Type B pancreatic cell (in vitro differentiated cells): ENCODE measurements at regions not wholly inside any gene's neighbourhood (a gene's known extent, or its start where the extent isn't known, plus 50 kb on each side); places are given as distances from the start of the nearest gene placed in this dataset.

Experiments used
- DNase-seq: peaks from one replicate; pipeline ENCODE4 v3.0.0; 2021; ENCODE audit warnings: mixed read lengths; ENCODE audit not compliant: unreplicated experiment; ENCODE audit errors: extremely low spot score
- H3K27ac Mint-ChIP-seq: 2 replicates; pipeline ENCODE4 v1.8.0; 2021; ENCODE audit warnings: mild to moderate bottlenecking, mixed read lengths
- H3K27me3 Mint-ChIP-seq: 2 replicates; pipeline ENCODE4 v1.8.0; 2021; ENCODE audit warnings: mixed read lengths
- H3K36me3 Mint-ChIP-seq: 2 replicates; pipeline ENCODE4 v1.8.0; 2021; ENCODE audit warnings: mixed read lengths
- H3K4me1 Mint-ChIP-seq: one replicate; pipeline ENCODE4 v1.8.0; 2021; ENCODE audit warnings: mixed read lengths; ENCODE audit not compliant: unreplicated experiment
- H3K4me3 Mint-ChIP-seq: 2 replicates; pipeline ENCODE4 v1.8.0; 2021; ENCODE audit warnings: mild to moderate bottlenecking, mixed read lengths
- H3K9me3 Mint-ChIP-seq: 2 replicates; pipeline ENCODE4 v1.8.0; 2021; ENCODE audit warnings: mixed read lengths
- TF ChIP-seq, protein P1 (sequence below): fragments of 200-600 bp; sonication (generic); conservative IDR thresholded peaks from 2 replicates; pipeline ENCODE4 v1.5.0; 2021; ENCODE audit warnings: antibody characterized with exemption, mild to moderate bottlenecking

DNA sequence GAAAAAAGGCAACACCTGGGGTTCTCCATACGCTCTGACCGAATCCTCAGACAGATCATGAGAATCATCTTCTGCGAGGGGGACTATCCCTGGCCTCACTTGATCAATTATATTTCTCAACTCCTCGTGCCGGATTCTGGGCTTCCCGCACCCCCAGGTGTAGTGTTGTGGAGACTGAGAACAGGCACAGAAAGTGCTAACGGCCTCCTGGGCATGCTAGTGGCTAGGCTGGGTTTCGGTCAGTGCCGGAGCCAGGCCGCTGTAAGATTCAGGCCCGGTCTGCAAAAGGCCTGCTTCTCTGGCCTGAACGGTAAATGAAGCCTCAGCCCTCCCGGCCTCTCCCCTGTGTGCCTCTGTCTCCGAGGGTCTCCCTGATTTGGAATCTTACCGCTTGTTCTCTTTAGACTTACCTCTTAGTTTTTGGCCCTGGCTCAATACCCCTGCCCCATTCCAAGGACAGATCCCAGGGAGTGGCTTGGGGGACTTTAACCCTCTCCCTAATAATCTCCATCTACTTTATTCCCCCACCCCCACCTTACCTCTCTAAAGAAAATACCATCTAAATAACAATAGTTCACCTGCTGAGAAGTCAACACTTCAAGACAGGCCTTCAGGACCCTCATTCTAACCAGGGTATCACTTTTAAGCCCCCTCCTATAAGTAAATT lies 79.0 kb upstream of the MEDAG start:
- TF ChIP-seq, protein P1, sequence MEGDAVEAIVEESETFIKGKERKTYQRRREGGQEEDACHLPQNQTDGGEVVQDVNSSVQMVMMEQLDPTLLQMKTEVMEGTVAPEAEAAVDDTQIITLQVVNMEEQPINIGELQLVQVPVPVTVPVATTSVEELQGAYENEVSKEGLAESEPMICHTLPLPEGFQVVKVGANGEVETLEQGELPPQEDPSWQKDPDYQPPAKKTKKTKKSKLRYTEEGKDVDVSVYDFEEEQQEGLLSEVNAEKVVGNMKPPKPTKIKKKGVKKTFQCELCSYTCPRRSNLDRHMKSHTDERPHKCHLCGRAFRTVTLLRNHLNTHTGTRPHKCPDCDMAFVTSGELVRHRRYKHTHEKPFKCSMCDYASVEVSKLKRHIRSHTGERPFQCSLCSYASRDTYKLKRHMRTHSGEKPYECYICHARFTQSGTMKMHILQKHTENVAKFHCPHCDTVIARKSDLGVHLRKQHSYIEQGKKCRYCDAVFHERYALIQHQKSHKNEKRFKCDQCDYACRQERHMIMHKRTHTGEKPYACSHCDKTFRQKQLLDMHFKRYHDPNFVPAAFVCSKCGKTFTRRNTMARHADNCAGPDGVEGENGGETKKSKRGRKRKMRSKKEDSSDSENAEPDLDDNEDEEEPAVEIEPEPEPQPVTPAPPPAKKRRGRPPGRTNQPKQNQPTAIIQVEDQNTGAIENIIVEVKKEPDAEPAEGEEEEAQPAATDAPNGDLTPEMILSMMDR, result no peak
- no peak for DNase-seq
- peaks cover 20% of the 10 kb centered on the region for H3K4me1 Mint-ChIP-seq
- no peak overlapping the region for H3K27ac Mint-ChIP-seq
- H3K9me3 Mint-ChIP-seq, result peaks cover 6% of the 10 kb centered on the region
- H3K36me3 Mint-ChIP-seq, result no peaks in the 10 kb centered on the region
- no peak overlapping the region for H3K4me3 Mint-ChIP-seq
- H3K27me3 Mint-ChIP-seq, result peaks cover 22% of the 10 kb centered on the region

DNA sequence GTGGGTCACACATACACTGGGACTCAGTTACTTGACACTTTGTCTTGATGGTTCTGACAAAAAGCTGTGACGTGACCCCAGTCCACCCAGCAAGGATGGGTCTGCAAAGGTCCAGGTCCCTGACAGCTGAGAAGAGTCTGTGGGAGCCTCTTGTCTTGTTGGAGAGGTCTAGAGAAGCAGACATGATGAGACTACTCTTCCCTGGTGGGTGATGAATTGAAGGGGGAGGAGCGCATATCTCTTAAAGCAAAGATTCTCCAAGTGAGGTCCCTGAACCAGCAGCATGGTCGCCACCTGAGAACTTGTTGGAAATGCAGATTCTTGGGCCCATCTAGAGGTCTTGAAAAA lies 78.5 kb upstream of the MEDAG start:
- peaks cover 19% of the 10 kb centered on the region for H3K4me1 Mint-ChIP-seq
- TF ChIP-seq, protein P1, result no peak
- no peak overlapping the region for H3K27ac Mint-ChIP-seq
- no peak for DNase-seq
- peaks cover 6% of the 10 kb centered on the region for H3K9me3 Mint-ChIP-seq
- no peak overlapping the region for H3K4me3 Mint-ChIP-seq
- H3K36me3 Mint-ChIP-seq, result no peaks in the 10 kb centered on the region
- H3K27me3 Mint-ChIP-seq, result peaks cover 22% of the 10 kb centered on the region

DNA sequence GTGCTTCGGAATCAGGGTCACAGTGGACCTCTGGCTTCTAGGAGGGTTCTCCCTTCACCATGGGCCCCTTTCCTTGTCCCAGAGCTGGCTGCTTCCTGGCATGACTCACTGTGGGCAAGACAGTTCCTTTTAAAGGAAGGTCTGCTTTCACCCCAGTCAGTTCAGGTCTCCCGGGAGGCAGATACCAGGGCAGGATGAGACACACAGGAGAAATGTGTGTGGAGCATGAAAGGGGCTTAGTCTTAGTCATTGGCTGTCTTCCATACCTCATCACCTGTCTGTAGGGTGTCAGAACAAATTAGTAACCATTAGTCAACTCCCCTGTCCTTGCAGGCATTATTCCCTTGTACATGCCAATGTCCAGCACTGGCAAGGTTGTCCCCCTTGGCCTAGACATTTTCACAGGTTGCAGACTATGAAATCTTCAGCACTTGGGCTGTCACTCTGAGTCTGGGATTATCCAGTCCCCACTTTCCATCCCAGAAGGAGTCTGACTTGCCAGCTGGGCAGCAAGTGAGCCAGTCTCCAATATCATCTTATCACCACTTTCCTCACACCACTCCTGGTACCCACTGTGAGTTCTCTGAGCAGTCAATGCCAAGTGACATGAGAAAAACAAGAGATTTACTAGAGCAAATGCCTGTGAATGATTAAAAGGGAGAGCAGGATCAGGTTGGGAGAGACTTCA lies 76.8 kb upstream of the MEDAG start:
- Mint-ChIP-seq H3K4me3 (no peak overlapping the region), H3K27ac (no peak overlapping the region), H3K9me3 (peaks cover 6% of the 10 kb centered on the region), H3K4me1 (peaks cover 24% of the 10 kb centered on the region), H3K27me3 (peaks cover 18% of the 10 kb centered on the region), H3K36me3 (no peaks in the 10 kb centered on the region)
- TF ChIP-seq, protein P1, result no peak
- DNase-seq, result no peak

DNA sequence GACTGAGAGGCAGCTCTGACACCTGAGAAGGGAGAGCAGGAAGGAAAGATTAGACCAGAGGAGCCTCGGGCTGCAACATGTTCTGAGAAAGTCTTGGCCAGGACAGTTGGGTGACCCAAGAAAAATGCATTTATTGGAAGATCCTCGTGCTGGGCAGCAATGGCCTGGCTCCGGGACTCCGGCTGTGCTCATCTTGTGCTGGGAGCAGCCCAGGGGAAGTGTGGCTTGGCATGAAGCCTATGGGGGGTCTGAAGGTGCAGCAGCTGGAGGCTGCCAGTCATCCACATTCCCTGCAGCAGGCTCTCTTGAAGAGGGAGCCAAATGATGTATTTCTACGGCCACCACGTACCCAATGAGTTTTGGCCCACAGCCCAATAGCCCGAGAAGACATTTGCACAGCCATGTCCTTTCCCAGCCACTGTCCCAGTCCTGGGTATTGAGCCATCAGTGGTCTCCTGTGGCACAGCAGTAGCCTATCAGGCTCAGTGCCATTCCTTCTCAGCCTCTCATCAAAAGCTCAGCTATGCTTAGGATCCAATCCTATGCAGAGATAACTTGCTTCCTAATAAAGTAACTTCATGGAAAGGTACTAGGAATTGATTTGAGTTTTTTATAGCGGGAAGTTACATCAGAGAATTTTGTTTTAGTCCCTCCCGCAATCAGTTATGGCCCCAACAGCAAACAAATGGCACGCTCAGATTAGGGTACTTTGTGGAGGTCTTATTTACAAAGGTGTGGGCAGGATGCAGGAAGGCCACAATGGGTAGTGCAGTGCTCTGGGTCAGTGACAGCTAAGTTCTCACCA lies 76.0 kb upstream of the MEDAG start:
- DNase-seq, result no peak
- Mint-ChIP-seq H3K27me3 (peaks cover 13% of the 10 kb centered on the region), H3K9me3 (peaks cover 6% of the 10 kb centered on the region), H3K4me1 (peaks cover 20% of the 10 kb centered on the region), H3K27ac (peak overlapping the region; percentile 31), H3K36me3 (no peaks in the 10 kb centered on the region), H3K4me3 (no peak overlapping the region)
- TF ChIP-seq, protein P1, result no peak

DNA sequence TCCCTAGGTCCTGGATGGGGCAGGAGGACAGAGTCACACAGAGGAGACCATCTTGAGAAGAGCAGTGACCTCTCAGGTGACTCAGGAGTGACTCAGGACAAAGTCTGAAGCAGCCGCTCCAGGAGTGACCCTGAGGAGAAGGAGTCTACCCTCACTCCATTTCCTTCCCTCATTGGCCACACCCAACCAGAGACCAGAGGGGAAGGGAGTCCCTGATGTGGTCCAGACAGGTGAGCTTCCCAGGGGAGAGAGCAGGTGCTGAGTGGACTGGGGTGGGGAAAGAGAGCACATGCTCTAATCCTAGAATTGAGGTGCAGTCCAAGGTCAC lies 75.5 kb upstream of the MEDAG start:
- Mint-ChIP-seq H3K4me1 (peaks cover 20% of the 10 kb centered on the region), H3K27me3 (peaks cover 10% of the 10 kb centered on the region), H3K27ac (peak overlapping the region; percentile 31), H3K9me3 (peaks cover 6% of the 10 kb centered on the region), H3K4me3 (no peak overlapping the region), H3K36me3 (no peaks in the 10 kb centered on the region)
- DNase-seq, result no peak
- TF ChIP-seq, protein P1, result no peak
